ENCODE measurements at regions not wholly inside any gene's neighbourhood (a gene's known extent, or its start where the extent isn't known, plus 50 kb on each side); places are given as distances from the start of the nearest gene placed in this dataset.
A peak's percentile ranks its signal among the peaks of the same experiment; 100 is the strongest.

- H3K27ac Mint-ChIP-seq: no peak overlapping the region
- DNase-seq (ENCODE audit: low spot score in 2 of 2) (no peak), ATAC-seq (no peak)
- H3K9me3 Mint-ChIP-seq: peaks cover 3 to 5% of the 10 kb centered on the region in 2 donors
- no peaks in the 10 kb centered on the region for H3K36me3 Mint-ChIP-seq
Observed at GRCh38 chr1:81431624-81432000, 369.1 kb upstream of the ADGRL2 start.

- no peaks in the 10 kb centered on the region for H3K36me3 Mint-ChIP-seq
- no peak overlapping the region for H3K27ac Mint-ChIP-seq
- no peak for DNase-seq (ENCODE audit: low spot score in 2 of 2)
- ATAC-seq: no peak
- peaks cover 5 to 10% of the 10 kb centered on the region in 2 donors for H3K9me3 Mint-ChIP-seq
Observed at GRCh38 chr1:81430955-81431623, 369.6 kb upstream of the ADGRL2 start.

- Mint-ChIP-seq H3K9me3 (peaks cover 5 to 10% of the 10 kb centered on the region in 2 donors), H3K27ac (no peak overlapping the region), H3K36me3 (no peaks in the 10 kb centered on the region)
- no peak for ATAC-seq
- DNase-seq (ENCODE audit: low spot score in 2 of 2): no peak
Observed at GRCh38 chr1:81430236-81430938, 370.3 kb upstream of the ADGRL2 start.

GRCh38 chr1:81428998-81429397, 371.7 kb upstream of the ADGRL2 start:
- H3K27ac Mint-ChIP-seq: no peak overlapping the region
- peaks cover 5 to 10% of the 10 kb centered on the region in 2 donors for H3K9me3 Mint-ChIP-seq
- H3K36me3 Mint-ChIP-seq: no peaks in the 10 kb centered on the region
- no peak for ATAC-seq
- no peak for DNase-seq (ENCODE audit: low spot score in 2 of 2)

- H3K36me3 Mint-ChIP-seq: no peaks in the 10 kb centered on the region
- DNase-seq (ENCODE audit: low spot score in 2 of 2) (no peak), ATAC-seq (no peak)
- peaks cover 5 to 10% of the 10 kb centered on the region in 2 donors for H3K9me3 Mint-ChIP-seq
- no peak overlapping the region for H3K27ac Mint-ChIP-seq
Observed at GRCh38 chr1:81424816-81425215, 375.9 kb upstream of the ADGRL2 start.

GRCh38 chr1:81424061-81424460, 376.7 kb upstream of the ADGRL2 start:
- no peak for ATAC-seq
- peaks cover 5 to 10% of the 10 kb centered on the region in 2 donors for H3K9me3 Mint-ChIP-seq
- H3K36me3 Mint-ChIP-seq: no peaks in the 10 kb centered on the region
- no peak for DNase-seq (ENCODE audit: low spot score in 2 of 2)
- H3K27ac Mint-ChIP-seq: no peak overlapping the region

GRCh38 chr1:81420760-81421159, 380.0 kb upstream of the ADGRL2 start:
- Mint-ChIP-seq H3K9me3 (no peaks in the 10 kb centered on the region), H3K36me3 (no peaks in the 10 kb centered on the region), H3K27ac (no peak overlapping the region)
- no peak for DNase-seq (ENCODE audit: low spot score in 2 of 2)
- ATAC-seq: no peak

- peak in 1 of 2 donors; percentile 63 for ATAC-seq
- Mint-ChIP-seq H3K9me3 (peaks cover 0 to 5% of the 10 kb centered on the region in 2 donors), H3K36me3 (no peaks in the 10 kb centered on the region), H3K27ac (no peak overlapping the region)
- DNase-seq (ENCODE audit: low spot score in 2 of 2): peak in 1 of 2 donors; percentile 47
Observed at GRCh38 chr1:81414488-81415015, 386.2 kb upstream of the ADGRL2 start.

- H3K27ac Mint-ChIP-seq: no peak overlapping the region
Observed at GRCh38 chr1:81412954-81413353, 387.8 kb upstream of the ADGRL2 start.

GRCh38 chr1:81410941-81411340, 389.8 kb upstream of the ADGRL2 start:
- ATAC-seq: no peak
- Mint-ChIP-seq H3K36me3 (no peaks in the 10 kb centered on the region), H3K27ac (no peak overlapping the region), H3K9me3 (peaks cover 0 to 8% of the 10 kb centered on the region in 2 donors)
- DNase-seq (ENCODE audit: low spot score in 2 of 2): no peak

More at GRCh38 chr1:81412954-81413353, 387.8 kb upstream of the ADGRL2 start:
- Mint-ChIP-seq H3K36me3 (no peaks in the 10 kb centered on the region), H3K9me3 (peaks cover 0 to 5% of the 10 kb centered on the region in 2 donors)
- DNase-seq (ENCODE audit: low spot score in 2 of 2) (no peak), ATAC-seq (no peak)

- ATAC-seq (no peak), DNase-seq (ENCODE audit: low spot score in 2 of 2) (no peak)
- Mint-ChIP-seq H3K36me3 (no peaks in the 10 kb centered on the region), H3K9me3 (peaks cover 0 to 8% of the 10 kb centered on the region in 2 donors), H3K27ac (no peak overlapping the region)
Observed at GRCh38 chr1:81410351-81410750, 390.4 kb upstream of the ADGRL2 start.

GRCh38 chr1:81409780-81410274, 390.9 kb upstream of the ADGRL2 start:
- no peak for DNase-seq (ENCODE audit: low spot score in 2 of 2)
- H3K36me3 Mint-ChIP-seq: no peaks in the 10 kb centered on the region
- no peak for ATAC-seq
- peaks cover 0 to 8% of the 10 kb centered on the region in 2 donors for H3K9me3 Mint-ChIP-seq
- H3K27ac Mint-ChIP-seq: no peak overlapping the region

- peaks cover 0 to 5% of the 10 kb centered on the region in 2 donors for H3K9me3 Mint-ChIP-seq
- DNase-seq (ENCODE audit: low spot score in 2 of 2) (no peak), ATAC-seq (no peak)
- no peaks in the 10 kb centered on the region for H3K36me3 Mint-ChIP-seq
- H3K27ac Mint-ChIP-seq: no peak overlapping the region
Observed at GRCh38 chr1:81409262-81409661, 391.5 kb upstream of the ADGRL2 start.

- no peak for DNase-seq (ENCODE audit: low spot score in 2 of 2)
- Mint-ChIP-seq H3K36me3 (no peaks in the 10 kb centered on the region), H3K9me3 (peaks cover 0 to 4% of the 10 kb centered on the region in 2 donors), H3K27ac (no peak overlapping the region)
- no peak for ATAC-seq
Observed at GRCh38 chr1:81408419-81408818, 392.3 kb upstream of the ADGRL2 start.

- Mint-ChIP-seq H3K36me3 (no peaks in the 10 kb centered on the region), H3K27ac (no peak overlapping the region), H3K9me3 (peaks cover 4 to 7% of the 10 kb centered on the region in 2 donors)
- DNase-seq (ENCODE audit: low spot score in 2 of 2): no peak
- ATAC-seq: no peak
Observed at GRCh38 chr1:81407000-81407821, 393.5 kb upstream of the ADGRL2 start.

GRCh38 chr1:81406292-81406999, 394.3 kb upstream of the ADGRL2 start:
- Mint-ChIP-seq H3K27ac (no peak overlapping the region), H3K36me3 (no peaks in the 10 kb centered on the region), H3K9me3 (peaks cover 4 to 7% of the 10 kb centered on the region in 2 donors)
- ATAC-seq: no peak
- no peak for DNase-seq (ENCODE audit: low spot score in 2 of 2)

All from activated naive CD4-positive, alpha-beta T cell treated with anti-CD3 and anti-CD28 coated beads, Interleukin-2, amount 50 U/mL, for 72 hours (primary cell).